Stimulated activated naive CD4-positive, alpha-beta T cell (primary cell): ENCODE measurements at regions not wholly inside any gene's neighbourhood (a gene's known extent, or its start where the extent isn't known, plus 50 kb on each side); places are given as distances from the start of the nearest gene placed in this dataset.
"Not testable (repeated sequence)": the region's sequence is repeated elsewhere in the genome, so short reads cannot be mapped to it uniquely, and the experiment has no call there.

Experiments
- DNase-seq, 6 experiments: peaks; one replicate each; lab custom pipeline; 2025; lab: John Stamatoyannopoulos, UW

DNA sequence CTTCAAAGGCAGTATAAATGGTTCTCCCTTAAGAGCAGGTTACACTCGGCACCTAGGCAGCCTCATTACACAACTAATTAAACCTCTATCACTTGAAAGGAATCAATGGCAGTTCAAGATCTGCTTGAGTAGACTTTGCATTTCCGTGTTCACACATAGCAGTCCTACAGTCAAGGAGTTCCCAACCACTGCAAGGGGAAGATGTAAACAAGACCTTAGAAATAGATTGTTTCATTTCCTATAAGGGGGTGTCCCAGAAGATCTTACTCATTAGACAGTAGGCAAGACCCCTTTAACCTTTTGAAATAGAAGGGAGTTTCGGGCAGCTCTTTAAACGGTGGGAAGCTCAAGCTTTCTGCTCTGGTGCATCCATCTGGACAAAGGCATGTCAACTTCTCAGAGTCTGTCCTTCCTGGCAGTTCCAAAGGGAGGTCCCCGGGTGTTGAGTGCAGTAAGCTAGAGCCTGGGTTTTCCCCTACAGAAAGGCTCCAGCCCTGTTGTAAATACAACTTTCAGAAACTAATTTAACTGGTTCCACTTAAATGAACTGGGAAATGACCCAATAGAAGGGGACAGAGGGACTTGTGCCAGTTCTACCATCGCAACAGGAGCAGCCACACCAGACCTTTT is 150.8 kb downstream of the RBMX2 start:
- DNase-seq: no peak

DNA sequence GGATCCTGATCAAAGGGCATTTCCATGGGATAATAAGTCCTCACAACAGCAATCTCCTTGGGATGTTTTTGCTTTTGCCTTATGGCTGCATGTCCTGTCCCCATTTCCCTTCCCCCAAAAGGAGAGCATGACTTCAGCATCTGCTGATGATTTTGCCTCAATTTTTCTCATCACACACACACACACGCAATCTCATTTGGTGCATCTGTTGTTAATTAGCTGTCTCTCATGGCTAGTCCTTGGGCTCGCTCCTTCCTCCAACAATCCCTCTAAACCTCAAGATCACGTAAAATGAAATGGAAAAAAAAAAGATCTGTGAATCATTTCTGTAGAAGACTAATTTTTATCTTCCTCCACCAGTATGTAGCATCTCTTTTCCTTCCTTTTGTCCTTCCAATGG is 153.6 kb downstream of the RBMX2 start:
- DNase-seq: no peak

DNA sequence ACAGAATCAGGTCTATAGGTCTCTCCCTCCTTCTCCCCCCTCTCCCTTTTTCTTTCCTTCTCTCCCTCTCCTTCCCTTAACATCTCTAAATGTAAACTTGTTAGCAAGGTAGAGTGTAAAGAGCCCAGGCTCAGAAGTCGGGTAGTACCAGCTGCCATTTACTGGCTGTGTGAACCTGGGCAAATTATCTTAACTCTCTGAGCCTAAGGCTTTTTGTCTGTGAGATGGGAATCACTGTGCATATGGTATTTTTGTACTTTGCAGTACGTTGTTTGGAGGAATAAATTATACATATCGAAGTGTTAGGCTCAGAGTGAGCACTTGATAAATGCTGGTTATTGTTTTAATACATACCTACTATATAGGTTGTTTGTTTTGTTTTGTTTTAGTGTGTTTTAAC is 154.0 kb downstream of the RBMX2 start:
- DNase-seq: no peak

DNA sequence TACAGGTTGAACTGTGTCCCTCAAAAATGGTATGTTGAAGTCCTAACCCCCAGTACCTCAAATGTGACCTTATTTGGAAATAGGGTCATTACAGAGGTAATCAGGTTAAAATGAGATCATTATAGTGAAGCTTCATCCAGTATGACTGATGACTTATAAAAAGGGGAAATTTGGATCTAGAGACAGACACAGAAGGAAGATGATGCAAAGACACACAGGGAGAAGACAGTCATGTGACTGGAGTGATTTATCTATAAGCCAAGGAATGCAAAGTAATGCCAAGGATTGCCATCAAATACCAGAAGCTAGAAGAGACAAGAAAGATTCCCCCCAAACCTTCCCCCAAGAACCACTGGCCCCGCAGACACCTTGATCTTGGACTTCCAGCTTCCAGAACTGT is 155.2 kb downstream of the RBMX2 start:
- DNase-seq: no peak

DNA sequence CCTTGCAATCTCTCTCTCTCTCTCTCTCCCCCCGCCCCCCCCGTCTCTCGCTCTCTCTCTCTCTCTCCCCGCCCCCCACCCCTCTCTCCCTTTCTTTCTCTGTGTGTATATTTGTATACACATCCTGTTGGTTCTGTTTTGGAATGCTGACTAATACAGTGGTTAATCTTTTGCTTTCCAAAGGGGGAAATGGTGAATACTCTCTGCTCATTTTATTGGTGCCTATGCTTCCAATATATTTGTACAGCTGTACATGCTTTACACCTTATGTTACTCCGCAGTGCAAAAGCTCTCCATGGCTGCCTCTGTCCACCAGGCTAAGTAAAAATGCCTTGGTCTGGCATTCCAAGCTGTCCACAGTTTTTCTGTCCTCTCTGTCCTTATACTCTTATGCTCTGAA is 158.8 kb downstream of the RBMX2 start:
- DNase-seq: no peak

DNA sequence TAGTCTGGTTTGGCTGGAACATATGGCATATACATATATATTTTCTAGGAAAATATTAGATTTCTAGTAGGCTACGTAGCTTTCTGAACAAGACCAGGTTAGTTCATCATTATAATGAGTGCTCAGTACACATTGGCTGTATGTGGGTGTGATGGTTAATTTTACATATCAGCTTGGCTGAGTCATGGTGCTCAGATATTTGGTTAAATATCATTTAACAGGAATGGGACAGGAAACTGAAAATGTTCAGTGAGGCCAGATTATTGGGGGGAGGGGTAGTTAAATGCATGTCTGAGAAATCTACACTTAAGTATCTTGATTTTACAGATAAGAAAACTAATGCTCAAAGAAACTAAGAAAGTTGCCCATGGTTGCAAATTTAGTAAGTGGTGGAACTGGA is 160.1 kb downstream of the RBMX2 start:
- DNase-seq: no peak

DNA sequence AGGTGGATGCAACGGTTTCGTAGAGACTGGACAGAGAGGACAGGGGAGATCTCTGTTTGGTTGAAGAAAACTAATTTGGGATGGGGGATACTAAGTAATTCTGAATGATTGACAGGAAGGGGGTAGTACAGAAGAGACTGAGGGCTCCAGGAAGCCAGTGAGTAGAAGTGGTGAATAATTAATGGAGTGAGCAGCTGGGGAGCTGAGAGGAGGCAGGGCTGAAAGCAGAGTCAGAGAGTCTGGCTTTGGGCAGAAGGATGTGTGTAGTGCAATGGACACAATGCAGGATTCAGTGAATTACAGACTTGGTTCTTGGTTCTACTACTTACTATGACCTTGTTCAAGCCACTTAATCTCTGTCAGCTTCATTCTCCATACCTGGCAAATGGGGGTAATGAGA is 161.7 kb downstream of the RBMX2 start:
- DNase-seq: no peak

DNA sequence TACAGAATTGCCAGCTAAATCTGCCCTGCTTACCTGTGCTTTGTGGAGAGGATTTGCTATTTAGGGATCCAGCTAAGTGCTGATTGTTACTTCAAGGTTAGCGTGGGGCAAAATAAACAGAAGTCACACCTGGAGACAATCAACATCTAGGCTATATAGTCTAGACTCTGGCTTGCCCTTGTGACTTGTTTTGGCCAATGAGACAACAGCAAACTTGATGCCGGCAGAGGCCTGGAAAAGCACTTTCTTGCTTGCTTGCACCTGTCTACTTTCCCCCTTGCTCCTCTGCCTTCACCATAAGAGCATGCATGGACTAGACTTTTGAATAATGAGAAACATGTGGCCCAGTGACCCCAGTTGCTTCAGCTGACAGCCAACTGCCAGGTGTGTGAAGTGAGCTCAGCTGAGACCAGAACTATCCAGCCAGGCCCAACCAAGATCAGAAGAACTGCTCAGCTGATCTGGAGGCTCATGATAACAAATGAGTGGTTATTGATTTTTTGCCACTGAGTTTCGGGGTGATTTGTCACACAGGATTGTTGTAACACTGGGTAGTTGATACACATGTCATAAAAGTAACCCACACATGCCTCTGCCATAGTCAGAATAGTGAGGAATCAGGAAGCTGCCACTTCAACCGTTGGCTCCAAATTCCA is 164.4 kb downstream of the RBMX2 start:
- no peak for DNase-seq

DNA sequence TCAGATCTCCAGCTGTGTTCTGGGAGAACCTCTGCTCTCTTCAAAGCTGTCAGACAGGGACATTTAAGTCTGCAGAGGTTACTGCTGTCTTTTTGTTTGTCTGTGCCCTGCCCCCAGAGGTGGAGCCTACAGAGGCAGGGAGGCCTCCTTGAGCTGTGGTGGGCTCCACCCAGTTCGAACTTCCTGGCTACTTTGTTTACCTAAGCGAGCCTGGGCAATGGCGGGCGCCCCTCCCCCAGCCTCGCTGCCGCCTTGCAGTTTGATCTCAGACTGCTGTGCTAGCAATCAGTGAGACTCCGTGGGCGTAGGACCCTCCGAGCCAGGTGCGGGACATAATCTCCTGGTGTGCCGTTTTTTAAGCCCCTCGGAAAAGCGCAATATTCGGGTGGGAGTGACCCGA is 171.2 kb downstream of the RBMX2 start:
- not testable (repeated sequence) for DNase-seq
